ENCODE measurements at regions not wholly inside any gene's neighbourhood (a gene's known extent, or its start where the extent isn't known, plus 50 kb on each side); places are given as distances from the start of the nearest gene placed in this dataset.
A peak's percentile ranks its signal among the peaks of the same experiment; 100 is the strongest.

- no peak for TF ChIP-seq CTCF (IDR thresholded peaks at IDR 0.05; ENCODE audit: insufficient read depth, low read length, poor library complexity, severe bottlenecking)
- Histone ChIP-seq H3K36me3 (ENCODE audit: control insufficient read depth, insufficient read depth, low read length) (no peaks in the 10 kb centered on the region), H3K27me3 (replicated peaks; ENCODE audit: control insufficient read depth, insufficient read depth, low read length) (no peaks in the 10 kb centered on the region), H3K4me3 (replicated peaks; ENCODE audit: low read depth, low read length) (no peak overlapping the region)
- DNase-seq (ENCODE audit: extremely low read depth, insufficient read length): no peak
Observed at GRCh38 chr20:46826343-46826984, 68.2 kb upstream of the EYA2 start.

- no peak for TF ChIP-seq CTCF (IDR thresholded peaks at IDR 0.05; ENCODE audit: insufficient read depth, low read length, poor library complexity, severe bottlenecking)
- no peaks in the 10 kb centered on the region for H3K36me3 ChIP-seq (ENCODE audit: control insufficient read depth, insufficient read depth, low read length)
- no peak overlapping the region for H3K4me3 ChIP-seq (replicated peaks; ENCODE audit: low read depth, low read length)
- no peak for DNase-seq (ENCODE audit: extremely low read depth, insufficient read length)
- H3K27me3 ChIP-seq (replicated peaks; ENCODE audit: control insufficient read depth, insufficient read depth, low read length): no peaks in the 10 kb centered on the region
Observed at GRCh38 chr20:46827718-46828458, 66.8 kb upstream of the EYA2 start.

- H3K27me3 ChIP-seq (replicated peaks; ENCODE audit: control insufficient read depth, insufficient read depth, low read length): no peaks in the 10 kb centered on the region
- H3K36me3 ChIP-seq (ENCODE audit: control insufficient read depth, insufficient read depth, low read length): no peaks in the 10 kb centered on the region
- H3K4me3 ChIP-seq (replicated peaks; ENCODE audit: low read depth, low read length): no peak overlapping the region
- TF ChIP-seq CTCF (IDR thresholded peaks at IDR 0.05; ENCODE audit: insufficient read depth, low read length, poor library complexity, severe bottlenecking): no peak
- no peak for DNase-seq (ENCODE audit: extremely low read depth, insufficient read length)
Observed at GRCh38 chr20:46828471-46828870, 66.2 kb upstream of the EYA2 start.

- no peak for TF ChIP-seq CTCF (IDR thresholded peaks at IDR 0.05; ENCODE audit: insufficient read depth, low read length, poor library complexity, severe bottlenecking)
- no peak for DNase-seq (ENCODE audit: extremely low read depth, insufficient read length)
- Histone ChIP-seq H3K4me3 (replicated peaks; ENCODE audit: low read depth, low read length) (no peak overlapping the region), H3K36me3 (ENCODE audit: control insufficient read depth, insufficient read depth, low read length) (no peaks in the 10 kb centered on the region), H3K27me3 (replicated peaks; ENCODE audit: control insufficient read depth, insufficient read depth, low read length) (no peaks in the 10 kb centered on the region)
Observed at GRCh38 chr20:46830886-46831632, 63.6 kb upstream of the EYA2 start.

- H3K36me3 ChIP-seq (ENCODE audit: control insufficient read depth, insufficient read depth, low read length): no peaks in the 10 kb centered on the region
- peak; percentile 26 for DNase-seq (ENCODE audit: extremely low read depth, insufficient read length)
- no peak overlapping the region for H3K4me3 ChIP-seq (replicated peaks; ENCODE audit: low read depth, low read length)
- no peak for TF ChIP-seq CTCF (IDR thresholded peaks at IDR 0.05; ENCODE audit: insufficient read depth, low read length, poor library complexity, severe bottlenecking)
- H3K27me3 ChIP-seq (replicated peaks; ENCODE audit: control insufficient read depth, insufficient read depth, low read length): no peaks in the 10 kb centered on the region
Observed at GRCh38 chr20:46831633-46832011, 63.0 kb upstream of the EYA2 start.
